ENCODE measurements at regions not wholly inside any gene's neighbourhood (a gene's known extent, or its start where the extent isn't known, plus 50 kb on each side); places are given as distances from the start of the nearest gene placed in this dataset.

DNA sequence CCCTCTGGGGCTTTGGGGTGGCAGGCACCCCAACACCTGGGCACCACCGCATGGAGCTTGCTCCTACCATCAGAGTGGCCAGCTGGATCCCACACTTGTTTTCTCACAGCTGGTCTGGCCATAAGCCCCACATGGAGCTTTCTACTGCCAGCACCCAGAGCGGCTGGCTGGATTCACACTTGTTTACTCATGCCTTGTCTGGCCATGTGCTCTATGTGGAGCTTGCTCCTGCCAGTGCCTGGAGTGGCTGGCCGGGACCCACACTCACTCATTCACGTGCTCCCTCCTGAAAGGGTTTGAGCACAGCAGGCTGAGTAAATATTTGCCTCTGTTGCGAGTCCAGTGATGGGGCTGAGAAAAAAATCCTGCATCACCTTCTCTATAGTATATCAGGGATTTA is 487.0 kb downstream of the CD109 start:
- TF ChIP-seq GATA2 (IDR thresholded peaks at IDR 0.05; ENCODE audit: low read depth, low read length) = no peak
- no peak for TF ChIP-seq GATA3 (IDR thresholded peaks at IDR 0.05; ENCODE audit: low read depth, low read length)

Measured in SH-SY5Y (cell line).